PC-9 (cell line): ENCODE measurements at regions not wholly inside any gene's neighbourhood (a gene's known extent, or its start where the extent isn't known, plus 50 kb on each side); places are given as distances from the start of the nearest gene placed in this dataset.

Experiments
- BruUV-seq: library from RNA; stranded (reverse); fragments of 400-500 nt; replicated peaks from 2 replicates; lab custom pipeline; 2021; lab: Mats Ljungman, UMichigan
- CTCF ChIA-PET: fragments of 300-600 bp; sonication (Branson Sonifier 250); formaldehyde crosslinking; loops from one replicate; lab custom pipeline; 2022; ENCODE audit warnings: antibody characterized with exemption; lab: Charles Lee
- POLR2A ChIA-PET: fragments of 300-600 bp; sonication (Branson Sonifier 250); formaldehyde crosslinking; loops from one replicate; lab custom pipeline; 2022; ENCODE audit warnings: antibody characterized with exemption; ENCODE audit not compliant: unreplicated experiment; lab: Charles Lee
- DNase-seq, 2 experiments: peaks; one replicate each; pipeline versions ENCODE4 v3.0.0 to v3.0.0-alpha.2; 2015 to 2022; ENCODE audit warnings: mixed read lengths in 1 of 2
- H2AFZ ChIP-seq: fragments of 200-600 bp; sonication (generic); 2 replicates; pipeline ENCODE4 v1.8.1; 2017; ENCODE audit warnings: antibody characterized with exemption
- H3F3A ChIP-seq: fragments of 200-600 bp; sonication (generic); 2 replicates; pipeline ENCODE4 v1.8.1; 2017; ENCODE audit warnings: antibody characterized with exemption, mild to moderate bottlenecking, low read depth; ENCODE audit not compliant: insufficient read depth
- H3K27ac ChIP-seq: fragments of 200-600 bp; sonication (generic); 2 replicates; pipeline ENCODE4 v1.6.1; 2016; ENCODE audit warnings: mixed run types
- H3K27me3 ChIP-seq: fragments of 200-600 bp; sonication (generic); 2 replicates; pipeline ENCODE4 v1.6.1; 2016; ENCODE audit warnings: low read depth, mixed run types; ENCODE audit not compliant: insufficient read depth
- H3K36me3 ChIP-seq: fragments of 200-600 bp; sonication (generic); 2 replicates; pipeline ENCODE4 v1.6.1; 2016; ENCODE audit warnings: low read depth, mixed run types
- H3K4me1 ChIP-seq: fragments of 200-600 bp; sonication (generic); replicated peaks from 2 replicates; pipeline ENCODE4 v1.6.1; 2016; ENCODE audit warnings: mixed run types; ENCODE audit not compliant: insufficient read depth
- H3K4me2 ChIP-seq: fragments of 200-600 bp; sonication (generic); 2 replicates; pipeline ENCODE4 v1.6.1; 2017; ENCODE audit warnings: mixed run types
- H3K4me3 ChIP-seq: fragments of 200-600 bp; sonication (generic); 2 replicates; pipeline ENCODE4 v1.6.1; 2016; ENCODE audit warnings: mixed run types
- H3K79me2 ChIP-seq: fragments of 200-600 bp; sonication (generic); 2 replicates; pipeline ENCODE4 v1.6.1; 2017; ENCODE audit warnings: low read depth, mixed run types
- H3K9me2 ChIP-seq: fragments of 200-600 bp; sonication (generic); 2 replicates; pipeline ENCODE4 v1.8.1; 2017; ENCODE audit warnings: mild to moderate bottlenecking; ENCODE audit not compliant: insufficient read depth
- H3K9me3 ChIP-seq: fragments of 200-600 bp; sonication (generic); 2 replicates; pipeline ENCODE4 v1.8.1; 2016; ENCODE audit warnings: low read depth; ENCODE audit not compliant: insufficient read depth
- H4K20me1 ChIP-seq: fragments of 200-600 bp; sonication (generic); 2 replicates; pipeline ENCODE4 v1.8.1; 2017; ENCODE audit not compliant: insufficient read depth
- EZH2 ChIP-seq: fragments of 200-600 bp; sonication (generic); IDR thresholded peaks from 2 replicates; pipeline ENCODE4 v1.8.0; 2017; ENCODE audit warnings: antibody characterized with exemption, low read depth
- intact Hi-C: fragments of 100-400 bp; cut with micrococcal nuclease; formaldehyde crosslinking; loops from one replicate; pipeline ENCODE4 v1.10.0; 2022; ENCODE audit not compliant: unreplicated experiment
- TF ChIP-seq, protein P1 (sequence below): fragments of 200-600 bp; sonication (generic); conservative IDR thresholded peaks from 2 replicates; pipeline ENCODE4 v1.6.1; 2017; ENCODE audit warnings: mixed run types, antibody characterized with exemption, mild to moderate bottlenecking, moderate library complexity

DNA sequence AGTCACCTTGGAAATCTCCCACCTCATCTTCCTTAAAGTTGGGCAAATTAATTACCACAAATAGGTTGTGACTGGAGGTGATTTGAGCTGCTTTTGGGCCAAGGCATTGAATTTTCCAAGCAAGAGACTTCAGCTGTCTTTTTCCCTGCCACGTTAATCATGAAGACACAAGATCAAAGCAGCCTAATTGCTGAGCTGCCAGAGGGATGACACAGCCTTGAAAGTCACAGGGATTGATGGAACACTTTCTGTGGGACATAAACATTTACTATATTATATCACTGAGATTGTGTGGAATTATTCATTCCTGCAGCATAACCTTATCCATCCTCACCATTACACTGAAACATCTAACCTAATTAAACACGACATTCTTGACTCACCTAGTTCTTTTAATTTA, 172.2 kb downstream of the FAM170A start:
- H3K9me2 ChIP-seq = no peaks in the 10 kb centered on the region
- DNase-seq = no peak
- no TSS peak for BruUV-seq
- intact Hi-C loops = no loop called here
- no peak overlapping the region for H3K4me3 ChIP-seq
- TF ChIP-seq, protein P1, sequence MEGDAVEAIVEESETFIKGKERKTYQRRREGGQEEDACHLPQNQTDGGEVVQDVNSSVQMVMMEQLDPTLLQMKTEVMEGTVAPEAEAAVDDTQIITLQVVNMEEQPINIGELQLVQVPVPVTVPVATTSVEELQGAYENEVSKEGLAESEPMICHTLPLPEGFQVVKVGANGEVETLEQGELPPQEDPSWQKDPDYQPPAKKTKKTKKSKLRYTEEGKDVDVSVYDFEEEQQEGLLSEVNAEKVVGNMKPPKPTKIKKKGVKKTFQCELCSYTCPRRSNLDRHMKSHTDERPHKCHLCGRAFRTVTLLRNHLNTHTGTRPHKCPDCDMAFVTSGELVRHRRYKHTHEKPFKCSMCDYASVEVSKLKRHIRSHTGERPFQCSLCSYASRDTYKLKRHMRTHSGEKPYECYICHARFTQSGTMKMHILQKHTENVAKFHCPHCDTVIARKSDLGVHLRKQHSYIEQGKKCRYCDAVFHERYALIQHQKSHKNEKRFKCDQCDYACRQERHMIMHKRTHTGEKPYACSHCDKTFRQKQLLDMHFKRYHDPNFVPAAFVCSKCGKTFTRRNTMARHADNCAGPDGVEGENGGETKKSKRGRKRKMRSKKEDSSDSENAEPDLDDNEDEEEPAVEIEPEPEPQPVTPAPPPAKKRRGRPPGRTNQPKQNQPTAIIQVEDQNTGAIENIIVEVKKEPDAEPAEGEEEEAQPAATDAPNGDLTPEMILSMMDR = no peak
- TF ChIP-seq EZH2 = no peak
- ChIA-PET CTCF (no interaction called here), POLR2A (no interaction called here)
- H3K9me3 ChIP-seq = no peaks in the 10 kb centered on the region
- no peak overlapping the region for H2AFZ ChIP-seq
- no peaks in the 10 kb centered on the region for H3K36me3 ChIP-seq
- no peak overlapping the region for H3K27ac ChIP-seq
- no peaks in the 10 kb centered on the region for H3F3A ChIP-seq
- H4K20me1 ChIP-seq = no peaks in the 10 kb centered on the region
- H3K27me3 ChIP-seq = no peaks in the 10 kb centered on the region
- no peaks in the 10 kb centered on the region for H3K4me1 ChIP-seq
- H3K79me2 ChIP-seq = no peaks in the 10 kb centered on the region
- H3K4me2 ChIP-seq = no peak overlapping the region

DNA sequence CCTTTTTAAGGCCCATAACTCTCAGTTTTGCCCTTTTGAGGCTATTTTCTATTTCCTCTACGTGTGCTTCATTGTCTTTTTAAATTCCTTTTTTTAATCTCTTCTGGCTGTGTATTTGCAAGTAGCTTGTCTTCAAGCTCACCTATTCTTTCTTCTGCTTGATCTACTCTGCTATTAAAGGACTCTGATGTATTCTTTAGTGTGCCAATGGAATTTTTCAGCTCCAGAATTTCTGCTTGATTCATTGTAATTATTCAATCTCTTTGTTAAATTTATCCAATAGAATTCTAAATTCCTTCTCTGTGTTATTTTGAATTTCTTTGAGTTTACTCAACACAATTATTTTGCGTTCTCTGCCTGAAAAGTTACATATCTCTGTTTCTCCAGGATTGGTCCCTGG, 178.7 kb downstream of the FAM170A start:
- Histone ChIP-seq H3K4me1 (no peaks in the 10 kb centered on the region), H3F3A (no peaks in the 10 kb centered on the region), H3K4me2 (no peak overlapping the region), H2AFZ (no peak overlapping the region), H3K27me3 (no peaks in the 10 kb centered on the region), H3K79me2 (no peaks in the 10 kb centered on the region), H3K27ac (no peak overlapping the region), H3K9me2 (no peaks in the 10 kb centered on the region), H4K20me1 (no peaks in the 10 kb centered on the region), H3K36me3 (no peaks in the 10 kb centered on the region), H3K9me3 (no peaks in the 10 kb centered on the region), H3K4me3 (no peak overlapping the region)
- POLR2A ChIA-PET = no interaction called here
- DNase-seq = no peak
- BruUV-seq = no TSS peak
- CTCF ChIA-PET = no interaction called here
- intact Hi-C loops = no loop called here
- TF ChIP-seq, protein P1 = no peak
- no peak for TF ChIP-seq EZH2

- Histone ChIP-seq H3K27me3 (no peaks in the 10 kb centered on the region), H3K9me3 (no peaks in the 10 kb centered on the region), H3K79me2 (no peaks in the 10 kb centered on the region), H3K4me3 (no peak overlapping the region), H3K27ac (no peak overlapping the region), H3F3A (no peaks in the 10 kb centered on the region), H3K36me3 (no peaks in the 10 kb centered on the region), H3K9me2 (no peaks in the 10 kb centered on the region), H2AFZ (no peak overlapping the region), H4K20me1 (no peaks in the 10 kb centered on the region), H3K4me2 (no peak overlapping the region), H3K4me1 (no peaks in the 10 kb centered on the region)
- ChIA-PET CTCF (no interaction called here), POLR2A (no interaction called here)
- TF ChIP-seq, protein P1 = no peak
- no peak for TF ChIP-seq EZH2
- intact Hi-C loops = no loop called here
- BruUV-seq = no TSS peak
- DNase-seq = no peak
Observed at GRCh38 chr5:119808474-119808873, 179.1 kb downstream of the FAM170A start.
